Keratinocyte (primary cell): ENCODE measurements at regions not wholly inside any gene's neighbourhood (a gene's known extent, or its start where the extent isn't known, plus 50 kb on each side); places are given as distances from the start of the nearest gene placed in this dataset.

Experiments
- DNase-seq: peaks from one replicate; pipeline ENCODE4 v3.0.0-alpha.2; 2011; ENCODE audit warnings: low read depth, missing footprints, low spot score
- FAIRE-seq: peaks from 2 replicates; lab custom pipeline; 2011; peaks lifted over from hg19 to GRCh38; lab: Jason Lieb, UNC
- H2AFZ ChIP-seq: 2 replicates; pipeline ENCODE4 v1.6.0; 2012; ENCODE audit warnings: low read length, control low read depth, inconsistent platforms; ENCODE audit not compliant: control insufficient read depth
- H3K27ac ChIP-seq: 2 replicates; pipeline ENCODE4 v1.5.1; 2011; ENCODE audit warnings: low read length; ENCODE audit not compliant: control insufficient read depth, insufficient read depth
- H3K27me3 ChIP-seq: 3 replicates; pipeline ENCODE4 v1.6.0; 2011; ENCODE audit warnings: low read length; ENCODE audit not compliant: control insufficient read depth, insufficient read depth; ENCODE audit errors: extremely low read depth
- H3K36me3 ChIP-seq, 2 experiments: 2 replicates in 1 of 2; 3 replicates in 1 of 2; pipeline ENCODE4 v1.5.1; 2011; ENCODE audit warnings: low read length in 2 of 2, mild to moderate bottlenecking in 1 of 2; ENCODE audit not compliant: control insufficient read depth in 2 of 2, insufficient read depth in 2 of 2; ENCODE audit errors: extremely low read depth in 1 of 2
- H3K4me1 ChIP-seq: 3 replicates; pipeline ENCODE4 v1.5.1; 2011; ENCODE audit warnings: low read length; ENCODE audit not compliant: control insufficient read depth, insufficient read depth; ENCODE audit errors: extremely low read depth
- H3K4me2 ChIP-seq: 3 replicates; pipeline ENCODE4 v1.6.0; 2011; ENCODE audit warnings: low read depth, low read length; ENCODE audit not compliant: control insufficient read depth, insufficient read depth; ENCODE audit errors: extremely low read depth
- H3K4me3 ChIP-seq, 3 experiments: fragments of 200-600 bp in 1 of 3; sonication (generic) in 1 of 3; 2 replicates in 2 of 3; 3 replicates in 1 of 3; pipeline ENCODE4 v1.5.1; 2011 to 2016; ENCODE audit warnings: low read length in 3 of 3, mild to moderate bottlenecking in 3 of 3, control low read depth in 2 of 3, inconsistent platforms in 1 of 3, low read depth in 1 of 3, mixed read lengths in 1 of 3, mixed run types in 1 of 3, moderate library complexity in 1 of 3; ENCODE audit not compliant: control insufficient read depth in 2 of 3, insufficient read depth in 2 of 3; ENCODE audit errors: extremely low read depth in 1 of 3
- H3K79me2 ChIP-seq: 2 replicates; pipeline ENCODE4 v1.6.0; 2012; ENCODE audit warnings: low read length; ENCODE audit not compliant: control insufficient read depth, insufficient read depth
- H3K9ac ChIP-seq: 3 replicates; pipeline ENCODE4 v1.6.0; 2011; ENCODE audit warnings: low read length; ENCODE audit not compliant: control insufficient read depth, insufficient read depth; ENCODE audit errors: extremely low read depth
- H3K9me1 ChIP-seq: 3 replicates; pipeline ENCODE4 v1.6.0; 2011; ENCODE audit warnings: low read length; ENCODE audit not compliant: control insufficient read depth, insufficient read depth; ENCODE audit errors: extremely low read depth
- H3K9me3 ChIP-seq: 2 replicates; pipeline ENCODE4 v1.5.1; 2012; ENCODE audit warnings: low read depth, low read length; ENCODE audit not compliant: control insufficient read depth
- H4K20me1 ChIP-seq: 3 replicates; pipeline ENCODE4 v1.6.0; 2011; ENCODE audit warnings: low read length; ENCODE audit not compliant: control insufficient read depth, insufficient read depth; ENCODE audit errors: extremely low read depth
- EZH2 ChIP-seq: IDR thresholded peaks from one replicate; pipeline ENCODE4 v1.6.1; 2012; ENCODE audit warnings: inconsistent platforms, mild to moderate bottlenecking, low read length, moderate library complexity
- dilution Hi-C: fragments of 300-500 bp; cut with MboI; formaldehyde crosslinking; loops from one replicate; pipeline ENCODE4 v1.7.0; 2020; ENCODE audit warnings: low sequenced_read_pairs; ENCODE audit not compliant: extremely low pct_ligation_motif_present
- TF ChIP-seq, protein P1 (sequence below), 3 experiments: IDR thresholded peaks in 1 of 3; conservative IDR thresholded peaks in 1 of 3; optimal IDR thresholded peaks in 1 of 3; 2 replicates in 2 of 3; 3 replicates in 1 of 3; pipeline versions ENCODE3 to v1.5.1; 2011; ENCODE audit warnings: low read length in 3 of 3, mild to moderate bottlenecking in 3 of 3, moderate library complexity in 2 of 3, control low read depth in 1 of 3, inconsistent platforms in 1 of 3; ENCODE audit not compliant: insufficient read depth in 2 of 3; ENCODE audit errors: extremely low read depth in 1 of 3

DNA sequence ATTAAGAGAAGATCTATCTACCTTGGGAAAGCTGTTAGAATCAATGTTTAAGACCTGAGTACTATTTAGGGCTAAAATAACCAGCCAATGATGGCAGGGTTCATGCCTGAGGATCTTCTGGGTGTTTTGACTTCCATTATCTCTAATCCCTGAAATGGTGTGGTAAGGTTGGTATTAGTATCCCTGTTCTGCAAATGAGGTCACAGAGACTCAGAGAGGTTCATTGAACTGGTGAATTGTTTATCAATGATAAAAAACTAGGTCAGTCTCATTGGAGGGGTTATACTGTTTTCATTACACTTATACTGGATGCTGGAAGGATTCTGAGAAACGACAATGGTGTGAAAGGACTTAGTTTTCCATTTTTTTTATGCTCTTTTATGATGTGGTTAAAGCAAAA is 264.8 kb downstream of the KLF5 start:
- Histone ChIP-seq H3K4me2 (no peak overlapping the region), H2AFZ (no peak overlapping the region), H3K79me2 (no peaks in the 10 kb centered on the region), H3K4me3 (no peak overlapping the region), H3K27ac (no peak overlapping the region), H3K4me1 (peaks cover 13% of the 10 kb centered on the region), H3K36me3 (no peaks in the 10 kb centered on the region), H3K27me3 (no peaks in the 10 kb centered on the region), H3K9me1 (no peaks in the 10 kb centered on the region), H4K20me1 (no peaks in the 10 kb centered on the region), H3K9me3 (no peaks in the 10 kb centered on the region), H3K9ac (no peak overlapping the region)
- FAIRE-seq (no peak), DNase-seq (no peak)
- dilution Hi-C loops: no loop called here
- TF ChIP-seq, protein P1, sequence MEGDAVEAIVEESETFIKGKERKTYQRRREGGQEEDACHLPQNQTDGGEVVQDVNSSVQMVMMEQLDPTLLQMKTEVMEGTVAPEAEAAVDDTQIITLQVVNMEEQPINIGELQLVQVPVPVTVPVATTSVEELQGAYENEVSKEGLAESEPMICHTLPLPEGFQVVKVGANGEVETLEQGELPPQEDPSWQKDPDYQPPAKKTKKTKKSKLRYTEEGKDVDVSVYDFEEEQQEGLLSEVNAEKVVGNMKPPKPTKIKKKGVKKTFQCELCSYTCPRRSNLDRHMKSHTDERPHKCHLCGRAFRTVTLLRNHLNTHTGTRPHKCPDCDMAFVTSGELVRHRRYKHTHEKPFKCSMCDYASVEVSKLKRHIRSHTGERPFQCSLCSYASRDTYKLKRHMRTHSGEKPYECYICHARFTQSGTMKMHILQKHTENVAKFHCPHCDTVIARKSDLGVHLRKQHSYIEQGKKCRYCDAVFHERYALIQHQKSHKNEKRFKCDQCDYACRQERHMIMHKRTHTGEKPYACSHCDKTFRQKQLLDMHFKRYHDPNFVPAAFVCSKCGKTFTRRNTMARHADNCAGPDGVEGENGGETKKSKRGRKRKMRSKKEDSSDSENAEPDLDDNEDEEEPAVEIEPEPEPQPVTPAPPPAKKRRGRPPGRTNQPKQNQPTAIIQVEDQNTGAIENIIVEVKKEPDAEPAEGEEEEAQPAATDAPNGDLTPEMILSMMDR (optimal IDR thresholded peaks at IDR 0.05 in 1 of 3, IDR thresholded peaks at IDR 0.05 in 1 of 3, conservative IDR thresholded peaks at IDR 0.05 in 1 of 3; ENCODE audit: extremely low read depth in 1 of 3, insufficient read depth in 2 of 3, low read length in 3 of 3): no peak
- TF ChIP-seq EZH2: no peak

DNA sequence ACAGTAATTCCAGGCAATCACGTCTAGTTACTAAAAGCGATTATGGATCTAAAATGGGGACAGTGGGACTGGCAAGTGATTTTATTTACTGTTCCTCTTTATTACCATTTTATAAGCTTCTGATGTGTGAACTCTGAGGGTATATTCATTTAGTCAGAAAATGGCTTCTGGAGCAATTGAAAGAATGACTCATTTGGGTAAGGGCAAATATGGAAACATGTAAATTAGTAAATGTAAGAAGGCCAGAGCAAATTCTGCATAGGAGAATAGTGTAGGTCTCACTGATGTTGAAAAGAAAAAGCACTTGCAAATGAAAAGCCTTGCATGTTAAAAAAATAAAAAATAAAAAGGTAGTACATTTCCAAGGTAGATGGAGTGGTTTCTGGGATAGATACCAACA is 262.2 kb downstream of the KLF5 start:
- no peak for FAIRE-seq

More for the DNA sequence above, 262.2 kb downstream of the KLF5 start:
- H3K9ac ChIP-seq: no peak overlapping the region
- H3K4me2 ChIP-seq: no peak overlapping the region
- TF ChIP-seq EZH2: no peak
- TF ChIP-seq, protein P1 (optimal IDR thresholded peaks at IDR 0.05 in 1 of 3, IDR thresholded peaks at IDR 0.05 in 1 of 3, conservative IDR thresholded peaks at IDR 0.05 in 1 of 3; ENCODE audit: extremely low read depth in 1 of 3, insufficient read depth in 2 of 3, low read length in 3 of 3): no peak
- H3K27ac ChIP-seq: no peak overlapping the region
- H4K20me1 ChIP-seq: no peaks in the 10 kb centered on the region
- dilution Hi-C loops: no loop called here
- no peaks in the 10 kb centered on the region for H3K79me2 ChIP-seq
- no peak for DNase-seq
- H3K9me3 ChIP-seq: no peaks in the 10 kb centered on the region
- no peak overlapping the region for H3K4me3 ChIP-seq
- H3K9me1 ChIP-seq: no peaks in the 10 kb centered on the region
- H3K27me3 ChIP-seq: no peaks in the 10 kb centered on the region
- peaks cover 8% of the 10 kb centered on the region for H3K4me1 ChIP-seq
- H3K36me3 ChIP-seq: no peaks in the 10 kb centered on the region
- H2AFZ ChIP-seq: no peak overlapping the region
